BJ (cell line): ENCODE measurements at regions not wholly inside any gene's neighbourhood (a gene's known extent, or its start where the extent isn't known, plus 50 kb on each side); places are given as distances from the start of the nearest gene placed in this dataset.
A peak's percentile ranks its signal among the peaks of the same experiment; 100 is the strongest.

Experiments
- CTCF ChIA-PET: fragments of 350-600 bp; formaldehyde crosslinking; extraction: SDS; loops from one replicate; lab custom pipeline; 2021; ENCODE audit warnings: antibody characterized with exemption, inconsistent platforms; lab: Yijun Ruan, JAX
- POLR2A ChIA-PET: fragments of 300-600 bp; sonication (Branson Sonifier 250); formaldehyde crosslinking; extraction: SDS; loops from one replicate; lab custom pipeline; 2021; ENCODE audit warnings: antibody characterized with exemption; lab: Charles Lee
- DNase-seq: peaks from one replicate; pipeline ENCODE4 v3.0.0-alpha.2; 2011; ENCODE audit warnings: low read depth
- H3K27me3 ChIP-seq: 2 replicates; pipeline ENCODE4 v1.6.0; 2011; ENCODE audit warnings: low read length; ENCODE audit not compliant: control insufficient read depth, insufficient read depth
- H3K36me3 ChIP-seq: 2 replicates; pipeline ENCODE4 v1.5.1; 2011; ENCODE audit warnings: low read length; ENCODE audit not compliant: control insufficient read depth, insufficient read depth
- H3K4me3 ChIP-seq: 2 replicates; pipeline ENCODE4 v1.5.1; 2011; ENCODE audit warnings: low read depth, mild to moderate bottlenecking, control low read depth, low read length
- TF ChIP-seq, protein P1 (sequence below): IDR thresholded peaks from 2 replicates; pipeline ENCODE4 v1.5.1; 2011; ENCODE audit warnings: low read depth, mild to moderate bottlenecking, control low read depth, inconsistent platforms, low read length, moderate library complexity; ENCODE audit not compliant: insufficient read depth

DNA sequence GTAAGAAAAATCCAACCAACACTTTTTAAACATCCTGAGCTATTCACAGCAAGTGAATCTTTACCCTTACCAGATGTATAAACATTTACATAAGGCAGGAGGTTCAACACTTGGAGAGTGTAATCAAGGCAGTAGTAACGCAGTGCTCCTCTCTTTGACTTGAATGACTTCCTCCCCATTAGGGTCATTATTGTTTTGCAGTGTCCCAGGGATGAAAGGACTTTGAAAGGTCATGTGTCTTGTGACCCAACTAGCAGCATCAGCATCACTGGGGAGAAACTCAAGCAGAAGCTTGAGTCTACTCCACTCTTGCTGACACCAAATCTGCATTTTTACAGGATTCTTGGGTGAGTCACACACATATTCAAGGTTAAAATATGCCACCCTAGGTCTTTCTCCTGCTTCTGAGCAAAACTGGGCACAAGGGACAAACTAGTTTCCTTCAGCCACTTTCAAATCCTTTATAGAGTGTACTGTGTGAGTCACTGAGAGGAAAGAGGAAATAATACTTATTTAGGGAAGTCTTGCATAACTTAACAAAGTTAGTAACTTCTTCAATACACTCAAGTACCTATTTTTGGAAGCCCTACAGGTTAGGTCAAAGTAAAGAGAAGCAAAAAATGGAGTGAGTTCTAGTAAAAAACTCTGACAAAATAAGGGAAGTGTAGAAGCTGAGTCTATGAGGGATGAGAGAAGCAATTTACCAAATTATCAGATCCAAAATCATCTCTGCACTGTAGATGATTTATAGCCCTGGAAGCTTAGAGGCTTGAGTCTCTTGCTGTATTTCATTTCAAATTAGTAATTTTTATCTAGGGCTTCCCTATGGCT, 51.0 kb upstream of the EML4 start:
- CTCF ChIA-PET: interaction anchor here (0.6 to 1.6 kb wide), 4 partner anchors 21 to 248 kb away, joined by 3 to 4 read pairs (median 3); no protein-coding TSS in a partner anchor
- DNase-seq: peak; percentile 65
- POLR2A ChIA-PET: no interaction called here
- H3K27me3 ChIP-seq: no peaks in the 10 kb centered on the region
- TF ChIP-seq, protein P1, sequence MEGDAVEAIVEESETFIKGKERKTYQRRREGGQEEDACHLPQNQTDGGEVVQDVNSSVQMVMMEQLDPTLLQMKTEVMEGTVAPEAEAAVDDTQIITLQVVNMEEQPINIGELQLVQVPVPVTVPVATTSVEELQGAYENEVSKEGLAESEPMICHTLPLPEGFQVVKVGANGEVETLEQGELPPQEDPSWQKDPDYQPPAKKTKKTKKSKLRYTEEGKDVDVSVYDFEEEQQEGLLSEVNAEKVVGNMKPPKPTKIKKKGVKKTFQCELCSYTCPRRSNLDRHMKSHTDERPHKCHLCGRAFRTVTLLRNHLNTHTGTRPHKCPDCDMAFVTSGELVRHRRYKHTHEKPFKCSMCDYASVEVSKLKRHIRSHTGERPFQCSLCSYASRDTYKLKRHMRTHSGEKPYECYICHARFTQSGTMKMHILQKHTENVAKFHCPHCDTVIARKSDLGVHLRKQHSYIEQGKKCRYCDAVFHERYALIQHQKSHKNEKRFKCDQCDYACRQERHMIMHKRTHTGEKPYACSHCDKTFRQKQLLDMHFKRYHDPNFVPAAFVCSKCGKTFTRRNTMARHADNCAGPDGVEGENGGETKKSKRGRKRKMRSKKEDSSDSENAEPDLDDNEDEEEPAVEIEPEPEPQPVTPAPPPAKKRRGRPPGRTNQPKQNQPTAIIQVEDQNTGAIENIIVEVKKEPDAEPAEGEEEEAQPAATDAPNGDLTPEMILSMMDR: no peak
- no peak overlapping the region for H3K4me3 ChIP-seq
- H3K36me3 ChIP-seq: no peaks in the 10 kb centered on the region

DNA sequence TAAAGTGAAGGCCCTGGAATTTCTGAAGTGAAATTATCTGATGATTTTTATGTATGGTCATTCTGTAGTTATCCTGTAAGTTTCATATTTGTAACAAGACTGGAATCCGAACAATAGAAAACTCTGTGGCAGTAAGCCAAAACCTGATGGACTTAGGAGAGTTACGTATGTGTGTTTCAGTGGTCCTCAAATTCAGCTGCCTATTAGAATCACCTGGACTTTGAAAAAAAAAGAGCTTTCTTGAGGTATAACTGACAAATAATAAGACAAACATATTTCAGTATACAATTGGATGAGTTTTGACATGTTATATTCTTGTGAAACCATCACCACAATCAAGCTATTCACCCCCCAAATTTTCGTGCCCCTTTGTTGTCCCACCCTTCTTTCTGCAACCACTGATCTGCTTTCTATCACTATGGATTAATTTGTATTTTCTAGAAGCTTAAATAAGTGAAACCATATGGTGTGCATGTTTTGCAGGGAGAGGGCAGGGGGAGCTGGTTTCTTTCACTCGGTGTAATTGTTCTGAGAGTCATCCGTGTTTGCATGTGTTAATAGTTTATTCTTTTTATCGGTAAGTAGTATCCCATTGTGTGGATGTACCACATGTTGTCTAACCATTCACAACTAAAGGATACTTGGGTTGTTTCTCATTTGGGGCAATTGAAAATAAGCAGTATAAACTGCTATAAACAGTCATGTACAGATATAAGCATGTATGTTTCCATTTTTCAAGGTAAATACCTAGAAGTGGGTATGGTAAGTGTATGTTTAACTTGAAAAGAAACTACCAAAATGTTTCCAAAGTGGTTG, 50.2 kb upstream of the EML4 start:
- TF ChIP-seq, protein P1: no peak
- no peaks in the 10 kb centered on the region for H3K36me3 ChIP-seq
- DNase-seq: no peak
- H3K27me3 ChIP-seq: no peaks in the 10 kb centered on the region
- no peak overlapping the region for H3K4me3 ChIP-seq
- CTCF ChIA-PET: interaction anchor here (0.6 to 1.2 kb wide), 3 partner anchors 22 to 73 kb away, joined by 3 to 4 read pairs (median 3); no protein-coding TSS in a partner anchor
- POLR2A ChIA-PET: no interaction called here
